Limb (tissue), 2 donors: ENCODE measurements at regions not wholly inside any gene's neighbourhood (a gene's known extent, or its start where the extent isn't known, plus 50 kb on each side); places are given as distances from the start of the nearest gene placed in this dataset.

Experiments
- DNase-seq, 2 donors: peaks; one replicate each; pipeline ENCODE4 v3.0.0-alpha.2; 2016; ENCODE audit errors: extremely low spot score in 2 of 2

DNA sequence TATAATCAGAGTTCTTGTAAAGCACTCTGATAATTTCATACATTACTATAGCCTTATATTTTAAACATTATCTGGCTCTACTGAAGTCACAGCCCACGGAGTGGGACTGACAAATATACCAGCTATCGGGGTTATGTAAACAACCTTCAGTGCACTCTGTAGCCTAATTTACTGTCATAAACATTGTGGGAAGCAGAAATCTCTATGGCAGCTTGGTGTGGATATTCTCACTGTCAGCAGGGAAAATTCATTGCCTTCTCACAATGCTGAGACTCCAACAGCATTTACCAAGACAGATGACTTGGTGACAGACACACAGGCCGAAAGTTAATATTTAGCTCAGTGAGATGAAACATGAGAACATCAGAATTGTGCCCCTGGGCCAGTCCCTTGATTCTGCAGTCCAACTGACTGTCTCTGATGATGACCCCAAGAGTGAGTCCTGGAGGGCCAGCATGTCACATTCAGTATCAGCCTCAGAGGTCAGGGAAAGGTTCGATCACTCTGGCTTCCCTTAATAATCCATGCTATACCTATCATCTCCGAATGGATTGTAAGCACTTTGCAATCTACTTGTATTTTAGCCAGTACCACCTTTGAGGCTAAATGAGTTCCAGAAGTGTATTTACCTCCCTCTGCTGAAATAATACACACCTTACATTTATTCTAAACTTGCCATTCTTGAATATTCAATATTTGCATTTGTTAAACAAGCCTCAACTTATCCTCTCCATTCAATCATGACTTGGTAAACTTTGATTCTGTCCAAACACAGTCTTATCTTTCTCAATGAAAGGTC, 146.2 kb upstream of the OSR1 start:
- DNase-seq: no peak

DNA sequence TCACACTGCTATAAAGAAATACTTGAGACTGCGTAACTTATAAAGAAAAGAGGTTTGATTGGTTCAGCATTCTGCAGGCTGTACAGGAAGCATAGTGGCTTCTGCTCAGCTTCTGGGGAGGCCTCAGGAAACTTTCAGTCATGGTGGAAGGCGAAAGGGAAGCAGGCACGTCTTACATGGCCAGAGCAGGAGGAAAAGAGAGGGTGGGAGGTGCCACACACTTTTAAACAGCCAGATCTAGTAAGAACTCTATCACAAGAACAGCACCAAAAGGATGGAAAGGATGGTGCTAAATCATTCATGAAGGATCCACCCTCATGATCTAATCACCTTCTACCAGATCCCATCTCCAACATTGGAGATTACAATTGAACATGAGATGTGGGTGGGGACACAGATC, 145.5 kb upstream of the OSR1 start:
- DNase-seq: no peak

DNA sequence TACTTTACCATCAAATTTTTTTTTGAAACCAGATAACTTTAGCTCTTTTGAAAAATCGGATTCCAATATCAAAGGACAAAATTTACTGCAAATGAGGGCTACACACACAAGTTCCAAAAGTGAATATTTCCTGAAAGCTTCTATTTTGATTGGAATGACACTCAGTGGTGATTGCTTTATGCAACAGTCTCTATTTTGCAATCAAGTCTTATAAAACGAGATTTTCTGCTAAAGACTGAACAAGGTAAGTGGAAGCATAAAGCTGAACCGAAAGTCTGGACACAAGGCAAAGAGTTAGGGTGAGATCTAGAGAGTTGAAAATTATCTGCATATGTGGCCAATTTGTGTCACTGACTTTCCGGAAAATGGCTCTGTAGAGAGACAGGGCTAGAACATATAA, 145.0 kb upstream of the OSR1 start:
- DNase-seq: no peak

DNA sequence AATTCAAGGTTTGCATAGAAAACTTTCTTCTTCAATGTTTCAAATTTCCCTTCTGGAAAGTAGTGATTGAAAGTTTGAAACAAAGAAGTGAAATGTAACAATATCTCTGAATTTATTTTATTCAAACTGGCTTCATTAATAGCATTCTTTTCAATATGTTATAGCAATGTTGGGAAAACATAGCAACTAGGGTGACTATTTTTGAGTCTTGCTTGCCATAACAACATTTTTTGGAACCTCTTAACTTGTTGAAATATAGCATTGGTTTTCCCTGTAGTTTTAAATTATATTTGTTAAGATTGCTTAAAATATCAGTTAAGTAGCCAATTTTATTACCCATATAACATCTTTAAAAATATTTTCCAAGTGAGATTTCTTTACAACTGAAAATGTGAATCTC, 141.7 kb upstream of the OSR1 start:
- DNase-seq: no peak

DNA sequence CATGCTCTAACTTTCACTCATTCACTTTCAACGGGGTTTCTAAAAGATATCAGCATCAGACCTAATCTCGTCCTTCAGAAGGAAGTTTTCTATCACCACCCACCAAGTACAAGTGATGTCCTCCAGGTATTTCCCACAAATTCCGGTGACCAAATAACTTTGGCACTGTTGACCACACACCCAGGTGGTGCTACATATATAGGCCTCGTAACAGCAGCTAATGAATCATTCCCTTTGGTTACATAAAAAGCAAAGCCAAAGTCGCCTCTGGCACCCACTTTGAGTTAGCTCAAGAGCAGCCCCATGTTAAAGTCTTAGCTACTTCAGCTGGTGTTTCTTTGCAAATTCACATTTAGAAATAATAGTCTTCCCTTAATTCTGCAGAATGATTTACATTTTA, 138.2 kb upstream of the OSR1 start:
- DNase-seq: no peak

DNA sequence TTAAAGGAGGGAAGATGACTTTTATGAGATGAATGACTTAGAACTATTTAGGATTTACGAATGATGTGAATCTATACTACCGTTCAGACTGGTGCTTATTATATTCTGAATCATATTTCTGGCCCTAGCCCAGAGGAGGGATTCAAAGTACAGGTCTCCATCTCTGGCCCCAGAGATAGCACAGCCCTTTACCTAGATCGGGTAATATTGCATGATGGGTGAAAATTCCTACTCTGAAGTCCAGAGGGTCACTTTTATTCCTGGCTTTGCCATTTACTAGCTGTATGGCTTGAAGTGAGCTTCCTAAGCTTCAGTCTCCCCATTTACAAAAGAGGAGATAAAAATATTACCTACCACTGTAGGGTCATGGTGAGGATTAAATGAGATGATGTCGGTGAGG, 135.8 kb upstream of the OSR1 start:
- DNase-seq: no peak

DNA sequence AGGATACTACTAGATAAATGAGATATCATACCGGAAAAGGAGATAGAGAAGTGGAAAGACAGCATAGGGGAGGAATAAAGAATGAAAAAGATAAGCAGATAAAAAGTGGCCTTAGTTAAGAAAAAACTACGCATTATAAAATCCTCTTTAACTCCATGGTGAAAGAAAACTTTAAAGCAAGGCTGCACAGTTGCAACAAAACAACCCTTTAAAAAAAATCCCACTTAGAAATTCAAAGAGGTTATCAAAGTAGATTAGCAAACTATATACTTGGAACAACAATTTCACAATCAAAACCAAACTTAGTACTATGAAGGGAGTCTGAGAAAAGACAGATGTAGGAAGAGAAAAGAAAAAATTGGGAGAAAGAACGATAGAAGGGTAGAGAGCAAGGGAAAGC, 133.4 kb upstream of the OSR1 start:
- DNase-seq: no peak

DNA sequence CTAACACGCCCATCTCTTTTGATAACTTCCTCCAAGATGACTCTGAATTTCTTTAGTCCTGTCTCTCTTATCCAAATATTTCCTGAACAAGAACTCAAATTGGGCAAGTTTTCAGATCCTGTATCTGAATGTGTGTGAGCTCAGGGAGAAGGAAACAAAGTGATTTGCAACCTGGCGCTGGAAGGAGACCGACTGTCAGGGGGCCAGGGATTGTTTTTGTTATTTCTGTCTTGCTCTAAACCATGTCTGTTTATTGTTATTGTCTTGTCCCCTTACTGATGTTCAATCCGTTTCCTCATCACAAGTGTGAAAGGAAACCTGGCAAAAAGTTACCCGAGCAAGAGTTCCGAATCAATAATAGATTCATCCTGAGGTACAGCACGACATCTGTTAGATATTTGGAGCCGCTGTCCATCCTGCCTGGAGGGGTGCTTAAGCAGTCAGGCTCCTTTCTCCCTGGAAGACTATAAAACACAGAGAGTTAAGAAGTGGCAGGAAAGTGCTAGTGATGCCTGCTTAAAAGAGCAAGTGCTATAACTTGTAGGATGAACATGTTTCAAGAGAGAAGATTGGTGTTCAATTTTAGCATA, 132.5 kb upstream of the OSR1 start:
- peak in 1 of 2 donors; percentile 17 for DNase-seq

DNA sequence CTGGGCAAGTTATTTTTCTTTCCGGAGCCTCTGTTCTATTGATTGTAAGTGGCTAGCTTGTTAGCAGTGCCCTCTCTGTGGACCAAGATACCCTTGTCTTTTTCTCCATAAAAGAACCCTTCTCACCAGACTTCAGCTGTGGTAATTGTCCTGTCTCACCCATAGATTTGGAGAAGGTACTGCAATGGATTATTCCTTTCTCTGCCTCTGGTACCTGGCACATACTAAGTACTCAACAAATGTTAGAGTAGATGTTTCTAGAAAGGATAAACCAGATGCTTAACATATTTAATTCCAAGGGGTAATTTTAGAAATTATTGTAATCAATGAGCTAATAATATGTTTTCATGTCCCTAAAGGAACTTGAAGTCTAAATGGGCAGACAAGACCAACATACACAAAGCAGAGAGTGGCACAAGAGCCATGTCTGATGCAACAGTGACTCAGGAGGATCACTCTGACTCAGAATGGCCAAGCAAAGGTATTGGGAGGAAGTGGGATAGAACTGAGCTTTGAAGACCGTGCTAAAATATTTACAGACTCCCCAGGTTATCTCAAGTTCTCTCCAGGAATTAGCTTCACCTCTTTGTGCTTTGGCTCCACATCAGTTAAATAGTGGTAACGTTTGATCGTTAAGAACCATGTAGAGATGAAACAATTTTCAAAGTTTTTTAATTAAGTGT, 129.7 kb upstream of the OSR1 start:
- no peak for DNase-seq

DNA sequence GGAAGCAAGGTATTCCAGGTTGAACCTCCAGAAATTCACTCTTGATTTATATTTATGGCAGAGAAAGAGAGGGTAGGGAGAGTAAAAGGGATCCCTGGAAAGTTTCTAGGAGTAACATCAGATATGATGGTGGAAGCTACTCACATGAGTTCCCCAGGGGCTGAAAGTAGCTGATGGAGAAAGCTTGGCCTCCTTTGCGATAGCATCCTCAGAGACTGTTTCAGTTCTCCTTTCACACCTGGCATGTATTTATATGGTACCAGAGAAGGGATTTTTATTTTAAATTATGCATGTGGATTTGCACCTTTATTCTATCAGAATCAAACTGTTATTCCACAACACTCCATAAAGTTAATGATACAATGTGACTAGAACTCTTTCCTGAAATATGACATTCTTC, 126.3 kb upstream of the OSR1 start:
- DNase-seq: no peak

DNA sequence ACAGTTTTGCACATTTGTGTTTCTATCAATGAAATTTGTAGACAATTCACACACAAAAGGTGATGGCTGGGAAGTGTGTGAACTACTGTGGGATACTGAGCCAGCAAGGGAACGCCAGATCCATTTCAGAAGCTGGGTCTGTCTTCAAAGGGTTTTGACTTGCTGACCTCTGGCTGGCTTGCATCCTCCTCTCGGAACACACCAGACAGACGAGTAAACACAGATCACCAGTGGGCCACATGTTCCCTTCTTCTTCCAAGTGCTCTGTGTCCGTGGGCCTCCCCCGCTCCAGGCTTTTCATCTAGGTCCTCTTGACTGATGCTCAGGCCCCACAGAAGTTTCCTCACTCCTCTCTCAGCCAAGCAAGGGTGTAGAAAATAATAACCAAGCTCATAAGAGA, 122.2 kb upstream of the OSR1 start:
- DNase-seq: no peak

DNA sequence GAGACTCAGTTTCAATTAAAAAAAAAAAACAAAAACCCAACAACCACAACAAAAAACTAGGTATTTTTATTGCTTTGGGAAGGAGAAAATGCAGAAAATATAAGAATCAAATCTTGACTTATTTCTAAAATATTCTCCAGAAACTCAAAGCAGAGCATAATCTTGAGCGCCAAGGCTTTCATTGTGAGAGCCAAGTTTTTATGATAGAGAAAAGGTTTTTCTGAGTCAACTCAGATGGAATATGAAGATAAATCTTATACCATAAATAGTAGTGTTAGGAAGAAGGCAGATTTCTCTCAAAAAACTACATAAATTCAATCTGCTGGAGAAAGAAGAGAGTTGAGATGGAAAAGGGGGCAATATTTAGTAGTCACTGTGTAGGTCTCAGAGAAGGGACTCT, 121.2 kb upstream of the OSR1 start:
- DNase-seq: no peak

DNA sequence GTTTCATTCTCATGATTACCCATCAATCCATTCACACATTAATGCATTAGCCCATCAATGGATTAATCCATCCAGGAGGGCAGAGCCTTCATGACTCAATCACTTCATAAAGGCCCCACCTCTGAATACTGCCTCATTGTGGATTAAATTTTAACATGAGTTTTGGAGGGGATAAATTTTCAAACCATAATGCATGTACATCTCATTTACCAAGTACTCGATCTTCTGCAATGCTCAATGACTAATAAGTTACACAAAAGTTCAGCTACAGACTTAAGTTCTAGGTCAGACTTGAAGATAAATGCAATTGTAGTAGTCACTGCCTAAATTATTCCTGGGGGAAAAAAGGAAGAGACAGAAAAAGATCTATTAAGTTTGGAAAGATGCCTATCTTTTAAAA, 120.0 kb upstream of the OSR1 start:
- no peak for DNase-seq

DNA sequence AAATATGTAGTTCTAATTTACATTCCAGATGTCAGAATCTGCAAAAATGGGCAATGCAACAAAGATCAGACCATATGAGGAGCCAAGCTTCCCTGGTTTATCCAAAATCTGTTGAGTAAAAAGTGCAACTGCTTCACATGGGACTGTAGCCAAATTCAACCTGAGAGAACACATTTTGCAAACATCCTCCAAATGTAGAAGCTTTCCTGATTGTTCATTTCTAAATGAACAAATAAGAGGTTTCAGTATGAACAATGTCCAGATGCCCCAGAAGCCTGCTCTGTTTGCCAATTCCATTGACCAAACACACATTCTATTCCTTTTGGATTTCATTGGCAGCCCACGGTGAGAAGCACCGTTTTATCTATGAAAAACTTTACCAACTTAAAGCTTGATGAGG, 117.9 kb upstream of the OSR1 start:
- DNase-seq: no peak

DNA sequence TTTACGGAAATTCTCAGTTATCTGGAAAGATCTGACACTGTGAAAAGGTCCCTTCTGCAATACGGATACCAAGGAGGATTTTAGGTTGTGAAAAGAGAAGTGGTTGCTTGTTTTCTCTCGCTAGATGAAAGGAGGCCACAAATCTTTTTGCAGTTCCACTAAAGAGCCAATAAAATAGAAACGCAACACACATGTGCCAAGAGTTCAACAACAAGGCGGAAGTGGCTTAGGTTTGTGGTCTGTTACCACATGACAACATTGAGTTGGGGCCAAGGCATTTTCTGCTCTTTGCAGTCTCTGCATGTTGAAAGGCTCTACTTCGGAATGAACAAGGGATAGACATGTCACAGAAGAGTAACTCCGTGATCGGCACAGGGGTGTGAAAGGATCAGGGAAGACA, 115.7 kb upstream of the OSR1 start:
- peak in 1 of 2 donors; percentile 61 for DNase-seq

DNA sequence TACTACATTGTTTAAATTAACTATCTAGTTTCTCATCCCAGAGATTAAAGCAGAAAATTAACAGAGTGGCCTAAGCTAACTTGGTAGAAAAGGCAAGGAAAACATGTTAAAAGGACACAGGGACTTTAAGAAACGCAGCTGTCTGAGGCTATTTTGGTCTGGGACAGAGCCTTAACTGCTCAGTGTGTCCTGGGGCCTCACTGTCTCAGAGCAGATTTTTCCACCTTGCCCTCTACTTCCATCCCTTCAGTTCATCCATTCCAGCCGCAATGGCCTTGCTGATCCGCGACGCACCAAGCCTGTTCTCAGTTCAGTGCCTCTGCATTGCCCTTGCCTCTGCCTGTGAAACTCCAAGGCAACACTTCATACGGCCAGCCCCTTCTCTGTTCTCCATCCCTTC, 114.9 kb upstream of the OSR1 start:
- DNase-seq: no peak

DNA sequence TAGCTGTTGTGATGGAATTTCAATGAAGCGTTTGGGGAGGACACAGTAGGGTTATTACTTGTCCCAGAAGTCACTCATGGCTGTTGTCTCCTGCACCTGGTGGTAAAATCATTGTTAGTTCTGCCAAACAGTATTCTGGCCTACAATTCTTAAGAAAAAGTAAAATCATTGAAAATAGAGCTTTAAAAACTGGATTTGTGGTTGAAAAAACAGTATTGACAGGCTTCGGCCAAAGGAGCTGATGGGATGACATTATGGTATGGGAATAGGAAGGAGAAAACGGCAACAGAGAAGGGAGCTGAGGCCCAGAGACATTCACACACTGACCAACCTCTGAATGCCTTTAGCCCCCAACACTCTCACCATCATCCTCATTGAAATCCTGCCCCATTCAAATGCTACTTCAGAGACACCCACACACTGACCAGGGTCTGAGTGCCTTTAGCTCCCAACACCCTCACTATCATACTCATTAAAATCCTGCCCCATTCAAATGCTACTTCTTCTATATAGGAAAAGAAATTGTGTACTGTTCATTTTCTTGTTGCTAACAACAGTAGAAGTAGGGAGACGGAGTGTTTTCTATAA, 114.1 kb upstream of the OSR1 start:
- no peak for DNase-seq

DNA sequence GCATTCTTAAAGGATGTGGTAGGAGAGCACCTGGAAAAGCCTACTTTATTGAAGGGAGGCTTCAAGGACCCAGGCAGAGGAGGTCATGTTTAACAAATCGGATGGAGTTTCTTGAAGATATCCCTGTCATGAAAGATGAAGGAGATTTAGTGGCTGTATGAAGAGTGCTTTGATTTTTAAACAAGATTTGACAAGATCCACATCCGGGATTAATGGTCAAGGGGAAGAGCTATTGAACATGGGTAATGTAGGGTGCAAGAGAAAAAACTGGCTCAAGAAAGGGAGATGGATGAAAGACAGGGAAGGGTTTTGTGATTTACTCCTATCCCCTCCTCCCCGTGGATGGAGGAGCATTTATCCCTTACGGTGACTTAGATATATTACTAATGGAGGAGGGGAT, 113.1 kb upstream of the OSR1 start:
- DNase-seq: no peak

DNA sequence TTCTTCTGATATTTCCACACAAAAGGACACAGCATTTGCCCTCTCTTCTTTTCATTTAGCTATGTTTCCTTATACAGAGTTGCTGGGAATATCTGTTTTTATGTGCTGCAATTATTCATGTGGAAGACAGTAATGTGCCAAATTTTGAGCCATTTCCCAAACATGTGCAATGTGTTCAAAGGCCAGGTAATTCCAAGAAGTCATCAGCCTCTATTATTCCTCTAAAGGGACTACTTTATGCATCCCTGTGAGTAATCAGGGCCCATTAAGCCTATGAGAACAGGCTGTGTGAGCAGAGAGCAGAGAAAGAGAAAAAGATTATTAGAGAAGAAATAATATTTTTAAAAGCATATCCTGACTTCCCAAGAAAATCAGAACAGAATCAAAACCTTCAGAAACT, 107.6 kb upstream of the OSR1 start:
- no peak for DNase-seq

DNA sequence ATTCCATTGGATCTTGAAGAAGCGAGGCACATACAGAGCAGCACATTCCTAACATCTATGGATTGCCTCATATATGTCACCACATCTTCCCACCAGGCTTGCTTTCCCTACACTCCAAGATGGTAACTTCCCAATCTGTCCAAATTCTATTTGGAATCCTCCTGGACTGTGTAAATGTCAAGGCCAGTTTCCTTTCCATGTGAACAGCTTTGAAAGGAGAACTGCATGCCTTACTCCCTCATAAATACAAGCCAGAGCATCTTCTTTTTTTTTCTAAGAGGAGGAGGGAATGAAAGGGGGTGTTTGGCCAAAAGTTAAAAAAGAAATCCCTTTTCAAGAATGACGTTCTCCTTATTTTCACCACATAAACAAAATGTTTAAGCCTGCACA, 103.8 kb upstream of the OSR1 start:
- peak in 1 of 2 donors; percentile 50 for DNase-seq

DNA sequence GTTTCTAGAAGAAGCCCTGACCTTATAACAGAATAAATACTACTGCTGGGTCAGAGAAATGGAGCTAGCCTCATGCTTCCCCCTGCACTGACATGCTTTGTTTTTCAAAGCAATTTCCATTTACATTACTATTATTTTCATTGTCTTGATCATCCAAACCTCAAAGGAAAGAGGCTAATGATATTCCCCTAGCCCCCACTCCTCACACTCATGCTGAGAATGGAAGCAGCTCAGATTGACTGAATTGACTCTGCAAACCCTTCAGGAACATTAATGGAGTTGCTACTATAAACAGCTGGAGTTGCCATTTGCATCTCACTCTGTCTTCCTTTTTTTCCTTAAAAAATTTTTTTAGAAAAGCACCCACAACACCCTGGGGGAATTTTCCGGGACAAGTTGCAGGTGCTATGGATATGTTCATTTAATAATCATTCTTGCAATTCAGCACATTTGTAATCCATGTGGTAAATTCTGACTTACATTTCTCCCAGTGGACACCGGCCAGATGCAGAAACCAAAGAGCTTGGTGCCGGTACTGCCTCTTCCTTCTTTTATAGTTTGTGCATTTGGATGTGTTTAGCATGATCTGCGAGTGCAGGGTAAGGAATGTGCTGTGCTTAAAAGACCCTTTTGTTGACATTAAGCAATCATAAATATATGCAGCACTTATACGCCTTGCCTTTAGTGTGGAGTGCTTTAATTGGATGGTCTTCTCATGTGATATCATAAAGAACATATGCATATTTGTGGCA, 103.3 kb upstream of the OSR1 start:
- DNase-seq: peak in 1 of 2 donors; percentile 53

DNA sequence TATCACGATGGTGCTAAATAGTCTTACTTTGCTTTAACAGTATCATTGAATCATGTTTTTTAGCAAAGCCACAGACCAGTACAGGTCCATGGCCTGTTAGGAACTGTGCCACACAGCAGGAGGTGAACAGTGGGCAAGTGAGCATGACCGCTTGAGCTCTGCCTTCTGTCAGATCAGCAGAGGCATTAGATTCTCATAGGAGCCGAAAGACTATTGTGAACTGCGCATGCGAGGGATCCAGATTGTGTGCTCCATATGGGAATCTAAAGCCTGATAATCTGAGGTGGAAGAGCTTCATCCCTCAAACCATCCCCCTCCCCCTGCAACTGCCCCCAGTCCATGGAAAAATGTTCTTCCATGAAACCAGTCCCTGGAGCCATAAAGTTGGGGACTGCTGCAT, 102.3 kb upstream of the OSR1 start:
- DNase-seq: no peak
